Cardiac septum (tissue), 1 donor: ENCODE measurements at regions not wholly inside any gene's neighbourhood (a gene's known extent, or its start where the extent isn't known, plus 50 kb on each side); places are given as distances from the start of the nearest gene placed in this dataset.

ENCODE experiments used
- DNase-seq: peaks from one replicate; pipeline ENCODE4 v3.0.0-alpha.2; 2020; ENCODE audit warnings: low spot score
- intact Hi-C: fragments of 100-400 bp; cut with DNase I; formaldehyde crosslinking; loops from one replicate; pipeline ENCODE4 v1.14.0; 2022
- donor health status: DM: no; HTN: no; CAD: no.

GRCh38 chr1:30283199-30283962, 440.0 kb downstream of the MATN1 start:
- DNase-seq = peak; percentile 58
- intact Hi-C loops = no loop called here

GRCh38 chr1:30280572-30280971, 442.8 kb downstream of the MATN1 start:
- intact Hi-C loops = no loop called here
- DNase-seq = no peak

- DNase-seq = peak; percentile 51
- intact Hi-C loops = no loop called here
Observed at GRCh38 chr1:30277911-30278310, 445.5 kb downstream of the MATN1 start.

DNA sequence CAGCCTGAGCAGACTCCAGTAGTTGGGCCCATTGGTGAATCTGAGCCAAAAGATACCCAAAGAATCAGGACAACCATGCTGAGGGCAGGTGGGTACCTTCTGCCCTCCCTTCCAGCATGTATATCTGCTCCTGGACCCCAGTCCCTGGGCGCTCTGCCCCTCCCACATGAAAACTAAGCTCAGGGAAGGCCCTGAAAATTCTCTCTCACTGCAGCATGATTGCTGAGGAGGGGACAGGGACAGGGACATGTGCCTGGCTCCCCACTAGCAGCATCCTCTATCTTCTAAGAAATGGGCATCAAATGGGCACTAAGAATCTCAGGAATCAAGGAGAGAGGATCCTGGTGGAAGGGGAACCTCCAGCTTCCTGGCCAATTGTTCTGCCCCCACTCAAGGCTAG, 446.0 kb downstream of the MATN1 start:
- intact Hi-C loops = no loop called here

DNA sequence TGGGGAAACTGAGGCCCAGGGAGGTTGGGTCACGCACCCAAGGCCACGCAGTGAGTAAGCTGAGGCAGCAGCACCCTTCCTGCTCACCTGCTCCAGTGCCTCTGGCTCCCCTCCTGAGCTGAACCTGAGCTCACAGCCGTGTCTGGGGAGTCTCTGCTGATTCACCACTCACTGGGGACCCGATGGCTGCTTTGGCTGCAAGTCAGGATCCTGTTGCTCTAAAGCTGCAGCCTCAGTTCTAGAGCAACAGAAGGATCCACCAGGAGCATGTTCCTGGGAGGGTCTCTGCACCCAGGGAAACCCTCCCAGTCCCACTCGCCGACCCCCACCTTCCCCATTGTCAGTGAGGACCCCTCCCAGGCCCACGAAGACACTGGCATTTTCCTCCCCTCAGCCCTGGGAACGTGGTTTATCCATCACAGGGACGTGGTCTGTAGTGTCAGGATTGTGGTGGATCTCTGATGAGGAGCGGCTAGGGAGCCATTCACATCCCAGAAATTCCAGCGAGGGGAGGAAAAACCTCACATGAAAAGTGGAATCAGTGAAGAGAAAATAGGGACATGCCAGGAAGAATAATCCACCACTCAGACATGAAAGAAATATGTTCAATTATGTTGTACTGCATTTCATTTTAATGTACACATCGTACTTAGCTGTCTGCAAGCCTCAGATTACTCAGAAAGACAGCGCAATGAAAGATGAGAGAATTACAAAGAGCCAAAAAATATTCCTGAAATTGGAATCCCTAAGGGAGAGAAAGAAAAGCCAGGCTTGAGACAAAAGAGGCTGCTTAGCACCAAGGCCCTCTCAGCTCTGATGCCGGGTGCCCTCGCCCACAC, 447.2 kb downstream of the MATN1 start:
- intact Hi-C loops = no loop called here
- peak; percentile 22 for DNase-seq

More for the DNA sequence above, 446.0 kb downstream of the MATN1 start:
- DNase-seq = peak; percentile 54

DNA sequence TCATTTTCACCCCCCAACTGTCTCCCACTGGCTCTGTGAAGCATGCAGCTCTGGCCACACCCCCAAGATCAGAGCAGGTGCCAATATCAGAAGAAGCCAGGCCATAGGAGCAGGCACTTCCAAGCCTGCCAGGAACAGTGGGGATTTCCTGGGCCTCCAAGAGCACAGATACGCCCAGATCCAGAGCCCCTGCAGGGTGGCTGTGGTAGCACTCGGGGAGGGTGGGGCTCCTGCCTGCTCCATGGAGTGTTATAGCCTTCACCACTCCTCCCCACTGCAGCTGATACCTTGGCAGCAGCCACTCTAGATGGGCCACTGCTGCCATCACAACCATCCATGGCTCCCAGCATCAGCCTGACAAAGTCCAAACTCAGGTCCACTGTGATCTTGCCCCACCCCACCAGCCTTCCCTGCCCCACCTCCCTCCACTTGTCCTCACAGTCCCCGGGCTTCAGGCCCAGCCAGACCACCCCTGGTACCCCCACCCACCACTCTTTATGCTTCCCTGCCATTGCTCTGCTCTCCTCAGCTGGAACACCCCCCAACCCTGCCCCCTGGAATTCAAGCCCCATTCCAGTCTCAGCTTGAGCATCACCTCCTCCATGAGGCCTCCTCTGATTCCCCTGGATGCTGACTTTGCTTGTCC, 448.3 kb downstream of the MATN1 start:
- intact Hi-C loops = no loop called here
- peak; percentile 50 for DNase-seq

GRCh38 chr1:30274173-30274970, 449.0 kb downstream of the MATN1 start:
- intact Hi-C loops = no loop called here
- DNase-seq = peak; percentile 26

DNA sequence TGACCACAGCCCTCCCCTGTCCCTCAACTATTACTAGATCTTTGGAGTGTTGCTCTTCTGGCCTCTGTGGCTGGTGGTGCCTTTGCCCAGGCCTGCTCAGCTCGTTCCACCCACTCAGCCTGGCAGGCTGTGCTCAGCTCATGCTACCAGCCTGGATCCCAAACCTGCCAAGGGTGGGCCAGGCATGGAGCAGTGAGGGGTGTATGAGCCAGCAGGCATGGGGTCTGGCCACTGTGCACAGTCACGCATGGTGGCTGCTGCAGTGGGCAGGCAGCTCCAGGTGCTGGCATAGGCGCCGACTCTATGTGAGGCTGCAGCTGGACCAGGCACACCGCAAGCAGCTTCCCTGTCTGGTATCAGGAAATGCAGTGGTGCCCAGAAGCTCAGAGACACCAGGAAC, 449.9 kb downstream of the MATN1 start:
- DNase-seq = peak; percentile 17
- intact Hi-C loops = no loop called here

GRCh38 chr1:30273021-30273325, 450.4 kb downstream of the MATN1 start:
- peak; percentile 33 for DNase-seq
- intact Hi-C loops = no loop called here

- intact Hi-C loops = no loop called here
- DNase-seq = peak; percentile 36
Observed at GRCh38 chr1:30272277-30273020, 450.9 kb downstream of the MATN1 start.

GRCh38 chr1:30271401-30272276, 451.7 kb downstream of the MATN1 start:
- peak; percentile 60 for DNase-seq
- intact Hi-C loops = no loop called here

DNA sequence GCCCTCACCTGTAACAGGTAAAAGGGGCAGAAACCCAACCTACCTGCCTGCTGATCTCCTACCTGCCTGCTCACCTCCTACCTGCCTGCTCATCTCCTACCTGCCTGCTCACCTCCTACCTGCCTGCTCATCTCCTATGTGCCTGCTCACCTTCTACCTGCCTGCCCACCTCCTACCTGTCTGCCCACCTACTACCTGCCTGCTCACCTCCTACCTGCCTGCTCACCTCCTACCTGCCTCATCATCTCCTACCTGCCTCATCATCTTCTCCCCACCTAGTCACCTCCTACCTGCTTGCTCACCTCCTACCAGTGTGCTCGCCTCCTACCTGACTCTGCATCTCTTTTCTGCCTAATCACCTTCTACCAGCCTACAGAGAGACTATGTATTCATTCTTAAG, 452.9 kb downstream of the MATN1 start:
- intact Hi-C loops = no loop called here
- DNase-seq = peak; percentile 19

DNA sequence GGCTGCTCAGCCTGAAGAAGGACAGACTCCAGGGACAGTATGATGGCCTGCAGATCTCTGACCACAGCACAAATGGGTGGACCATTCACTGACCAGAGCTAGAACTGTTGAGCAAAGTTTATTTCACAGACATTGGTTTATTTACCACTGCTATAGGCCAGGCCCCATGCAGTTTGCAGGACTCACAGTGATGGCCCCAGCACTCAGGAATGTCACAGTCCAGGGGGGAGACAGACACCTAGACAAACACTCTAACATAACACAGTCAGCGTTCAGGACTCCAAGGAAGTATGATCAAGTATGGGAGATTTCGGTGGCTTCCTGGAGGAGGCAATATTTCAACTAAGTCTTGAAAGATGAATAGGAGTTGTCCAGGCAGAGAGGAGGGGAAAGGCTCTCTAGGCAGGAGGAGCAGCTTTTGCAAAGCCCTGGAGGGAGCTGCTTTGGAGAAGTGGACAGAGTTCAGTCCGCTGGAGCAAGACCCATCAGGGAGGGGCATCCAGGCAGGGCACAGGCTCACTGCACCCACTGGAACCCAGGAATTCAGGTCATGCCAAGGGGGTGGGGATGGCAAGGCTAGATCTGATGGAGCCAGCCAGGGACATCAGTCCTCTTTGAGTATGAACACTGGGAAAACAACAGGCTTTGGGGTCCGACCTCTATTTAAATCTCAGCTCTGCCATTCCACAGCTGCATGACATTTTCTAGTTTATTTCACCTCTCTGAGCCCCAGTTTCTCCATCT, 454.3 kb downstream of the MATN1 start:
- intact Hi-C loops = no loop called here
- DNase-seq = peak; percentile 12

- peak; percentile 44 for DNase-seq
- intact Hi-C loops = no loop called here
Observed at GRCh38 chr1:30267856-30268255, 455.5 kb downstream of the MATN1 start.

DNA sequence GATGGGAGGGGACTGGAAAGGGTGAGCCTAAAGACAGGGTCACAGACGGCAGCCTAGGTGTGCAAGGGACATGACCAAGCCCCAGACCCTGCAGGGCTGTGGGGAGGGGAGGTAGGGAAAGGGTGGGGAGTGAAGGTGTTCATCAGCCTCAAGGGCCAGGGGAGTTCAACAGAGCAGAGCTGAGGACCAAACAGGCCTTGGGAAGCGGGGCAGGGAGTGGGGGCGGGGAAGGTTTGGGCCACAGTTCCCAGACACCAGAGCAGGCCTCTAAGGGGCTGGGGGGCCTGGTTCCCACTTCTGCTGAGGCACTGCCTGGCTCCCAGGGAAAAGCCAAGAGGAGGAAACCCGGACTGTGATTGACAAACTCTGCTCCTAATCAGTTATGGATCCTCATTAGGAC, 456.3 kb downstream of the MATN1 start:
- peak; percentile 15 for DNase-seq
- intact Hi-C loops = no loop called here

DNA sequence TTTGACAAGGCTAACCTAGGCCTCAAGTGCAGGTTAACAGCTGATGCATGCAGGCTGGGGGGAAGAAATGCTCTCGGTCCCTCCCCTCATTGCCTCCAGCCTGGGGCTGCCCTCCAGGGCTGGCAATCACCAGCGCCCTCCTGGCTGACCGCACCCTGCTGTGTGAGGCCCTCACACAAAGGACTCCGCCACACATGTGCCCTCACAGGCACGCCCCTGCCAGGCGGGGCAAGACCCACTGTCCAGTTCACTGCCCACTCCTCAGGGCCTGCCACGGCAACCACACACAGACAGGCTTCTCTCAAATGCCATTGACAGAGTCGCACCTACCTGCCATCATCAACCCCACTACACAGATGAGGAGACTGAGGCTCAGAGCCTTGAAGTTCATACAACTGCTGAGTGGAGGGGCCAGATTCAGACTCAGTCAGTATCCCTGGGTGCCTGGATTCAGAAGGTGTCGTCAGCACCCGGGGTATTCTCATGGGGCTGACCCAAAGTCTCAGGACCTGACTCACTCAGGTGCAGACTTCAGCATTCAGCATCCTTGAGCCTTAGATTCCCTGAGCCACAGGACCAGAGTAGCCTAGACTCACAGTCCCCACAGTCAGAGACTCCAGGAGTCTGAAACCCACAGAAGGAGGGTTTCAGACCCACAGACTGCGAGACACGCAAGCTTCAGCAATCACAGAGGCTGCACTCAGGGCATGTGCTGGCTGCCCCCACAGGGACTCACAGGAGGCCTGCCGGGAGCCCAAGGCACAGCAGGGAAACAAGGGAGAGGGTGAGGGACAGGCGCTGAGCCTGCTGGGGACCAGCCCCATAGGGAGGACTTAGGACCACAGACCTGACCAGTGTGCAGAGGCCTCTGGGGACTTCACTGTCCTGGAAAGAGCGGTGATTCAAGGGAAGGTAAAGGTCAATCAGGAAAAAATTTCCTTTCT, 458.0 kb downstream of the MATN1 start:
- DNase-seq = no peak
- intact Hi-C loops = no loop called here

GRCh38 chr1:30264672-30265025, 458.7 kb downstream of the MATN1 start:
- no peak for DNase-seq
- intact Hi-C loops = no loop called here
